Tibial nerve (tissue), 4 donors: ENCODE measurements at regions not wholly inside any gene's neighbourhood (a gene's known extent, or its start where the extent isn't known, plus 50 kb on each side); places are given as distances from the start of the nearest gene placed in this dataset.
A peak's percentile ranks its signal among the peaks of the same experiment; 100 is the strongest.
"Not testable (repeated sequence)": the region's sequence is repeated elsewhere in the genome, so short reads cannot be mapped to it uniquely, and the experiment has no call there.

Source experiments
- DNase-seq, 2 donors: peaks; one replicate each; pipeline ENCODE4 v3.0.0-alpha.2; 2019; ENCODE audit warnings: low spot score in 2 of 2
- H3K27ac ChIP-seq, 4 donors: fragments of 200-600 bp; sonication (generic) in 3 of 4; one replicate each; pipeline ENCODE4 v1.5.1; 2017 to 2019; ENCODE audit warnings: mild to moderate bottlenecking in 1 of 4
- H3K27me3 ChIP-seq, 2 donors: fragments of 200-600 bp; sonication (generic) in 1 of 2; one replicate each; pipeline versions ENCODE4 v1.5.1 to v1.6.0; 2017 to 2019
- H3K36me3 ChIP-seq, 3 donors: fragments of 200-600 bp; sonication (generic); one replicate each; pipeline ENCODE4 v1.5.1; 2018 to 2019
- H3K4me1 ChIP-seq, 4 donors: fragments of 200-600 bp; sonication (generic) in 3 of 4; one replicate each; pipeline ENCODE4 v1.5.1; 2017 to 2019
- H3K4me3 ChIP-seq, 4 donors: fragments of 200-600 bp; sonication (generic) in 3 of 4; one replicate each; pipeline ENCODE4 v1.5.1; 2017 to 2019; ENCODE audit warnings: mild to moderate bottlenecking in 1 of 4, moderate library complexity in 1 of 4
- H3K9me3 ChIP-seq, 4 donors: fragments of 200-600 bp; sonication (generic) in 3 of 4; one replicate each; pipeline ENCODE4 v1.5.1; 2017 to 2019
- CTCF ChIP-seq, 5 experiments: fragments of 200-600 bp in 3 of 5; fragments of 450-650 bp in 2 of 5; sonication (generic) in 3 of 5; IDR thresholded peaks; one replicate each; pipeline ENCODE4 v1.5.1; 2016 to 2019; ENCODE audit warnings: antibody characterized with exemption in 5 of 5, mild to moderate bottlenecking in 3 of 5, moderate library complexity in 2 of 5
- EP300 ChIP-seq, 2 donors: sonication (generic); formaldehyde crosslinking; IDR thresholded peaks; one replicate each; pipeline ENCODE4 v1.6.1; 2017; ENCODE audit warnings: antibody characterized with exemption in 2 of 2, mild to moderate bottlenecking in 1 of 2
- POLR2A ChIP-seq, 2 donors: fragments of 450-650 bp; IDR thresholded peaks; one replicate each; pipeline ENCODE4 v1.6.1; 2017; ENCODE audit warnings: antibody characterized with exemption in 2 of 2, mild to moderate bottlenecking in 2 of 2, moderate library complexity in 2 of 2
- WGBS, 2 donors: methylation state at CpG; one replicate each; pipeline ENCODE4 v1.1.5; 2018; 5-methylcytosine and 5-hydroxymethylcytosine counted together

DNA sequence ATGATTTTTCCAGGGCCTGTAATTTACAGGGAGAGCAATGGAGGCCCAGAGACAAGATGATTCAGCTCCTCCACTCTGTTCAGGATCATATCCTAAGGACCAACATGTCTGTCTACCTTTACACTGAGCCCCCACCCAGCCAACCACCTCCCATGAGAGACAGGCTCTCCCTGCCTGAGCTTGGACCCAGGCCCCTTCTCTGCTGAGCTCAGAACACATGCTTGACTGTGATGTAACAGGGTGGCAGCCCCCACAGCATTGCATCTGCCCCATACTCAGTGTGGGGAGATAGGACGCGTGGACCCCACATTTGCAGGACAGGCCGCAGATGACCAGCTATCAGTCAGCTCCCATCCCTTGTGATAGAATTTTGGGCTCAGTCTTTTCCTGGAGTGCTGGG lies 313.9 kb downstream of the ADGRD1 start:
- 32 to 93% methylated on average over 3 of the region's 3 CpGs for WGBS, 2 donors
- H3K36me3 ChIP-seq, result no peaks in the 10 kb centered on the region
- TF ChIP-seq CTCF (IDR thresholded peaks at IDR 0.05) (no peak), POLR2A (IDR thresholded peaks at IDR 0.05) (no peak), EP300 (IDR thresholded peaks at IDR 0.05) (no peak)
- H3K4me3 ChIP-seq, result no peak overlapping the region
- no peaks in the 10 kb centered on the region for H3K9me3 ChIP-seq
- H3K27me3 ChIP-seq, result no peaks in the 10 kb centered on the region
- peaks cover 0 to 12% (median 0%) of the 10 kb centered on the region in 4 donors for H3K4me1 ChIP-seq
- DNase-seq, result no peak
- H3K27ac ChIP-seq, result peak overlapping the region in 2 of 4 donors; percentile 34 to 37

DNA sequence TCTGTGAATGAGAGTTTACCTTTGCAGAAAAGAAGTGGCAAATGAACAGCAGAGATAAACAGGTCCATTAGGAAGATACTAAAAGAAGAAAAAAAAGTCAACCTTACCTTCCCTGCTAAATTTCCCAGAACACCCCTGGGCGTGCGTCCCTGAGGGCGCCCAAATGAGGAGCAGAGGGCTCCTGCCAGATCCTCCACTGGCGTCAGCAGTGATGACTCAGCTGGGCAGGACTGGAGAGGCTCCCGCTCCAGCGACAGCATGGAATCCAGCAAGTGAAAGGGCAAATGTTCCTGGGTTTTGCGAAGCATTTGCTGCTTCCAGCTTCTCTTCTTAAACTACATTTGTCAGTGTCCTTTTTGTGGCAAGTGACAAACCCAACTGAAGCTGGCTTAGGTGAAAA lies 314.4 kb downstream of the ADGRD1 start:
- not testable (repeated sequence) for H3K4me3 ChIP-seq, H3K27me3 ChIP-seq, H3K36me3 ChIP-seq, H3K9me3 ChIP-seq
- peak overlapping the region in 2 of 4 donors; percentile 34 to 37 for H3K27ac ChIP-seq
- peaks cover 0 to 12% (median 0%) of the 10 kb centered on the region in 4 donors for H3K4me1 ChIP-seq
- DNase-seq, result peak in 1 of 2 donors; percentile 21
- WGBS, 2 donors, result 24 to 35% methylated on average over 6 to 7 of the region's 7 CpGs

- not testable (repeated sequence) for DNase-seq, H3K36me3 ChIP-seq, H3K27ac ChIP-seq, H3K4me3 ChIP-seq, H3K9me3 ChIP-seq, H3K27me3 ChIP-seq
- WGBS, 2 donors, result 45 to 71% methylated on average over 2 of the region's 4 CpGs
- H3K4me1 ChIP-seq, result peaks cover 0 to 12% (median 0%) of the 10 kb centered on the region in 4 donors
These were observed 314.9 kb downstream of the ADGRD1 start for GRCh38 chr12:131268571-131268970.

DNA sequence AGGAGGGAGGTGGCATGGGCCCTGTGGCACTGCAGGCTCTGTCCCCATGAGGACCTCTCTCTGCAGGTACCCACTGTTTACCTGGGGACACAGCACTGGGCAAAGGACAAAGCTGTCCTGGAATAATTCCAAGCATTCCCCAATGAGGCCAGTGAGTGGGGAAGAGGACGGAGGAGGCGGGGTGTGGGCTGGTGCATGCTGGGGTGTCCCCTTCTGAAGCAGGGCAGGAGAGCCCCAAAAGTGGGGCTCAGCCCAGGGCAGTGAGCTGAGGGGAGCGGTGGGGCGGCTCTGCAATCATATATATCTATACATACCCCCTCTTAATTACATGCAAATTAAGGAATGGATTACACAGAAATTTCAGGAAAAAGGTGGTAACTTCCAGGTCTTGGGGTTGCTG lies 315.8 kb downstream of the ADGRD1 start:
- WGBS, 2 donors, result 75 to 83% methylated on average over 4 of the region's 4 CpGs
- DNase-seq, result no peak
- no peaks in the 10 kb centered on the region for H3K36me3 ChIP-seq
- H3K4me3 ChIP-seq, result no peak overlapping the region
- H3K27me3 ChIP-seq, result no peaks in the 10 kb centered on the region
- H3K9me3 ChIP-seq, result no peaks in the 10 kb centered on the region
- TF ChIP-seq POLR2A (IDR thresholded peaks at IDR 0.05) (no peak), CTCF (IDR thresholded peaks at IDR 0.05) (no peak), EP300 (IDR thresholded peaks at IDR 0.05) (no peak)
- peaks cover 0 to 12% (median 0%) of the 10 kb centered on the region in 4 donors for H3K4me1 ChIP-seq
- no peak overlapping the region for H3K27ac ChIP-seq

GRCh38 chr12:131269977-131270376 lies 316.3 kb downstream of the ADGRD1 start:
- not testable (repeated sequence) for H3K9me3 ChIP-seq, H3K27ac ChIP-seq, H3K27me3 ChIP-seq, H3K36me3 ChIP-seq, DNase-seq, H3K4me3 ChIP-seq
- WGBS, 2 donors, result 92 to 96% methylated on average over 4 of the region's 4 CpGs
- peaks cover 0 to 12% (median 0%) of the 10 kb centered on the region in 4 donors for H3K4me1 ChIP-seq

DNA sequence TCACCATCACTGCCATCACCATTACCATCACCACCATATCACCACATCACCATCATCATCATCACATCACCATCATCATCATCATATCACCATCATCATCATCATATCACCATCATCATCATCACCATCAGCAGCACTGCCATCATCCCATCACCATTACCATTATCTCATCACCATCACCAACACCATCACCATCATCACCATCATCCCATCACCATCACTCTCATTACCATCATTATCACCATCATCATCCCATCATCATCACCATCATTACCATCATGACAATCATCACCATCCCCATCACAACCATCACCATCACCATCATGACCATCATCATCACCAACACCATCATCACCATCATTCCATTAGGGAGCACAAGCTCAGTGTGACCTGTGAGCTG lies 318.0 kb downstream of the ADGRD1 start:
- TF ChIP-seq POLR2A (IDR thresholded peaks at IDR 0.05), result no peak
- Histone ChIP-seq H3K36me3 (no peaks in the 10 kb centered on the region), H3K27me3 (peaks cover 0 to 9% of the 10 kb centered on the region in 2 donors), H3K27ac (no peak overlapping the region), H3K4me1 (peaks cover 0 to 12% (median 0%) of the 10 kb centered on the region in 4 donors), H3K9me3 (no peaks in the 10 kb centered on the region), H3K4me3 (no peak overlapping the region)
- no peak for DNase-seq

DNA sequence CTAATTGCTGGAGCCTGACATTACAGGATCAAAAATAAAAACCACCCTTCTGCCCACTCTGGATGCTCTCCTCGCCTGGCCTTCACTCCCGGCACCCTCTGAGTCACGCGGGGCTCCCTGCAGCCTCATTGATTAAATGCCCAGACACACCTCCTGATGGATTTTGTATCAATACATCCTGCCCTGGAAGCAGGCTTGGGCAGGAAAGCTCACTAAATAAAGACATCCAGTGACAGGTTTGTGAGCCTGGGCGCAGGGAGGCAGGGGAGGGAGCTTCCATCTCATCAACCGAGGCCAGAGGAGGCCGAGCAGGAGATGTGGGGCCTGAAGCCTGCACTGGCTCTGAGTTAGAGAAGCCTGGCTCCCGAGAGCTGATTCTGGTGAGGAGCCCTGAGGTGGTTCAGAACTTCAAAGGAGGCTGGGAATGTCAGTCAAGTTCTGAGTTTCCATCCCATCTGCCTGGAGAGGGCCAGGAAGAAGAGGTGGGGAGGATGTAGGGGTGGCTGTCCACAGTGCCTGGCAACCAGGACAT lies 318.6 kb downstream of the ADGRD1 start:
- H3K27me3 ChIP-seq, H3K4me1 ChIP-seq, H3K4me3 ChIP-seq, H3K9me3 ChIP-seq, H3K36me3 ChIP-seq, H3K27ac ChIP-seq, DNase-seq: not testable (repeated sequence)
- WGBS, 2 donors, result 84 to 95% methylated on average over 8 of the region's 8 CpGs

DNA sequence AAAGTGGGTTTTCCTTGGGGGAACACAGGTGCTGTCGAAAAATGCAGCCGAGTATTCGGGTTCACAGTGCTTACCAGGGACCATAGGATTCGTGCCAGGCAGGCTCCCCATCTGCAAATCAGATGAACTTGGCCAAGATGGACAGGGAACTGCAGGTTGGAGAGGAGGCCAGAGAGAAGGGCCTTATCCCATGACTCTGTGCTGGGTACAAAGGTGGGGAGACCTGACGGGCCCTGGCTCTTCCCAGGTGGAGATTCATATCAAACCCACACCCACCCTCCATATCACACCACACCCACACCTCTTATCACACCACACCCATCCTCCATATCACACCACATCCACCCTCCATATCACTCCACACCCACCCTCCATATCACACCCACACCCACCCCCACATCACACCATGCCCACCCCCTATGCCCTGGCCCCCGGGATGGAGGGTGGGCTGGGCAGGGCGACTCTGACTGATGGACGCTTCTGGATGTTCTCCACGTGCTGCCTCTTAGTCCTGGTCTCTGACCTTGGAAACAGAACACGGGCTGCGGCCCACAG lies 319.7 kb downstream of the ADGRD1 start:
- Histone ChIP-seq H3K27ac (no peak overlapping the region), H3K4me1 (no peaks in the 10 kb centered on the region), H3K9me3 (no peaks in the 10 kb centered on the region), H3K4me3 (no peak overlapping the region), H3K36me3 (no peaks in the 10 kb centered on the region), H3K27me3 (peaks cover 0 to 9% of the 10 kb centered on the region in 2 donors)
- no peak for TF ChIP-seq POLR2A (IDR thresholded peaks at IDR 0.05)
- TF ChIP-seq EP300 (IDR thresholded peaks at IDR 0.05), result no peak
- TF ChIP-seq CTCF (IDR thresholded peaks at IDR 0.05), result no peak
- DNase-seq, result no peak
- 66 to 82% methylated on average over 9 to 11 of the region's 11 CpGs for WGBS, 2 donors
